SK-N-SH treated with all-trans-retinoic acid at 6 μM for 48 hours (cell line): ENCODE measurements at regions not wholly inside any gene's neighbourhood (a gene's known extent, or its start where the extent isn't known, plus 50 kb on each side); places are given as distances from the start of the nearest gene placed in this dataset.

Experiments
- BACH2 ChIP-seq: fragments of 250-450 bp; sonication (Bioruptor Pico); IDR thresholded peaks from 2 replicates; pipeline ENCODE4 v1.9.0; 2021; ENCODE audit warnings: mild to moderate bottlenecking, borderline replicate concordance
- CSDC2 ChIP-seq: fragments of 250-450 bp; sonication (Bioruptor Pico); IDR thresholded peaks from 2 replicates; pipeline ENCODE4 v1.5.0; 2020; ENCODE audit warnings: mild to moderate bottlenecking, moderate library complexity
- ESRRG ChIP-seq: fragments of 250-450 bp; sonication (Bioruptor Pico); IDR thresholded peaks from 2 replicates; pipeline ENCODE4 v1.6.1; 2021; ENCODE audit warnings: mild to moderate bottlenecking
- ISL1 ChIP-seq: fragments of 250-450 bp; sonication (Bioruptor Pico); IDR thresholded peaks from 2 replicates; pipeline ENCODE4 v2.1.2; 2022; ENCODE audit warnings: mild to moderate bottlenecking, moderate library complexity
- SNAI2 ChIP-seq: fragments of 250-450 bp; sonication (Bioruptor Pico); IDR thresholded peaks from 2 replicates; pipeline ENCODE4 v1.5.0; 2020; ENCODE audit warnings: mild to moderate bottlenecking, moderate library complexity
- TCF4 ChIP-seq: fragments of 250-450 bp; sonication (Bioruptor Pico); IDR thresholded peaks from 2 replicates; pipeline ENCODE4 v1.8.0; 2021; ENCODE audit warnings: mild to moderate bottlenecking, moderate library complexity, borderline replicate concordance
- ZNF70 ChIP-seq: fragments of 450-650 bp; formaldehyde crosslinking; IDR thresholded peaks from 2 replicates; pipeline ENCODE4 v1.5.0; 2020; ENCODE audit warnings: mild to moderate bottlenecking, moderate library complexity
- TF ChIP-seq, protein P1 (sequence below): fragments of 250-450 bp; sonication (Bioruptor Pico); IDR thresholded peaks from 2 replicates; pipeline ENCODE4 v1.5.1; 2020; ENCODE audit warnings: low read depth, mild to moderate bottlenecking, moderate library complexity

DNA sequence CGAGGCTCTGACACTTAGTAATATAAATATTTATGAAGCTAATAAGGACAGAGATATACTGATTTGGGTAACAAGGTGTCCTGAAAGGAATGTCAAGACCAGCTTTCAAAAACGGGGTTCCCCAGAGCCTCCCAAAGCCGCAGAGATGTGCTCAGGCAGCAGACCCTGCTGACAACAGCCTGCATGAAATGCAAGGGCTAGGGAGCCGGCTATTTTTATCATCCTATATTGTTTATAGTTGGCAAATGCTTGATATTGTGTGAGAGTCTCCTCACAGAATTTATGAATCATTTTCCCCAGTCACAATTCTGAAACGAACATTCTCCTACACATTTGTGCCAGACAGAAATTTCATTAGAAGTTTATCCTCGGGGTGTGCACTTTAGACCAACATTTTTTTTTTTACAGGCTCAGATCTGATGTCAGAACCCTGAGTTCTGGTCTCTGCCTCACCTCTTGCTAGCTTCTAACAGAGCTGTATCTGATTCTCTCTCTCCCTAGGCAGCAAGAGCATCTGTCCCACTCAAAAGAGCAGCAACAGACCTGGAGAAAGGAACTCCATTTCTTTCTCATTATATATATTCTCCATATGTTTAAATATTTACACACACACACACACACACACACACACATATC, 302.3 kb upstream of the PLD5 start:
- TF ChIP-seq CSDC2 (no peak), ESRRG (CRISPR knock-in tag) (no peak), TCF4 (CRISPR knock-in tag) (no peak), SNAI2 (CRISPR knock-in tag) (no peak), ISL1 (no peak), BACH2 (no peak), ZNF70 (CRISPR knock-in tag) (no peak)
- TF ChIP-seq, protein P1, sequence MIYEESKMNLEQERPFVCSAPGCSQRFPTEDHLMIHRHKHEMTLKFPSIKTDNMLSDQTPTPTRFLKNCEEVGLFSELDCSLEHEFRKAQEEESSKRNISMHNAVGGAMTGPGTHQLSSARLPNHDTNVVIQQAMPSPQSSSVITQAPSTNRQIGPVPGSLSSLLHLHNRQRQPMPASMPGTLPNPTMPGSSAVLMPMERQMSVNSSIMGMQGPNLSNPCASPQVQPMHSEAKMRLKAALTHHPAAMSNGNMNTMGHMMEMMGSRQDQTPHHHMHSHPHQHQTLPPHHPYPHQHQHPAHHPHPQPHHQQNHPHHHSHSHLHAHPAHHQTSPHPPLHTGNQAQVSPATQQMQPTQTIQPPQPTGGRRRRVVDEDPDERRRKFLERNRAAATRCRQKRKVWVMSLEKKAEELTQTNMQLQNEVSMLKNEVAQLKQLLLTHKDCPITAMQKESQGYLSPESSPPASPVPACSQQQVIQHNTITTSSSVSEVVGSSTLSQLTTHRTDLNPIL: no peak
